HEK293T (cell line): ENCODE measurements at regions not wholly inside any gene's neighbourhood (a gene's known extent, or its start where the extent isn't known, plus 50 kb on each side); places are given as distances from the start of the nearest gene placed in this dataset.

Experiments
- CTCF ChIA-PET: fragments of 350-600 bp; formaldehyde crosslinking; extraction: SDS; loops from one replicate; lab custom pipeline; 2021; ENCODE audit warnings: antibody characterized with exemption, inconsistent platforms; lab: Yijun Ruan, JAX
- POLR2A ChIA-PET: fragments of 350-600 bp; formaldehyde crosslinking; extraction: SDS; loops from one replicate; lab custom pipeline; 2020; ENCODE audit warnings: antibody characterized with exemption, inconsistent platforms; lab: Yijun Ruan, JAX
- DNase-seq: peaks from one replicate; pipeline ENCODE4 v3.0.0; 2012; ENCODE audit warnings: mixed read lengths; ENCODE audit errors: extremely low spot score
- ARNT ChIP-seq: fragments of 450-650 bp; IDR thresholded peaks from 2 replicates; pipeline ENCODE4 v1.6.1; 2017; ENCODE audit warnings: mild to moderate bottlenecking
- BHLHE40 ChIP-seq: fragments of 450-650 bp; IDR thresholded peaks from 2 replicates; pipeline ENCODE4 v1.6.1; 2016; ENCODE audit warnings: mild to moderate bottlenecking, moderate library complexity, borderline replicate concordance
- CTBP1 ChIP-seq: fragments of 450-650 bp; IDR thresholded peaks from 2 replicates; pipeline ENCODE4 v1.6.1; 2016; ENCODE audit warnings: borderline replicate concordance
- ELF4 ChIP-seq: fragments of 450-650 bp; IDR thresholded peaks from 2 replicates; pipeline ENCODE4 v1.6.1; 2017; ENCODE audit warnings: antibody characterized with exemption
- FOXA1 ChIP-seq: fragments of 450-650 bp; IDR thresholded peaks from 2 replicates; pipeline ENCODE4 v1.6.1; 2016; ENCODE audit warnings: mild to moderate bottlenecking
- FOXK2 ChIP-seq: fragments of 450-650 bp; IDR thresholded peaks from 2 replicates; pipeline ENCODE4 v1.6.1; 2016; ENCODE audit warnings: mild to moderate bottlenecking
- FOXM1 ChIP-seq: fragments of 450-650 bp; IDR thresholded peaks from 2 replicates; pipeline ENCODE4 v1.6.1; 2017; ENCODE audit warnings: mild to moderate bottlenecking, borderline replicate concordance
- HDGF ChIP-seq: fragments of 450-650 bp; IDR thresholded peaks from 2 replicates; pipeline ENCODE4 v1.6.1; 2017; ENCODE audit warnings: antibody characterized with exemption, borderline replicate concordance
- L3MBTL2 ChIP-seq: fragments of 450-650 bp; conservative IDR thresholded peaks from 2 replicates; pipeline ENCODE4 v1.6.1; 2016; ENCODE audit warnings: mild to moderate bottlenecking
- LEF1 ChIP-seq: fragments of 450-650 bp; IDR thresholded peaks from 2 replicates; pipeline ENCODE4 v1.6.1; 2017; ENCODE audit warnings: mild to moderate bottlenecking, borderline replicate concordance
- NFRKB ChIP-seq: fragments of 450-650 bp; IDR thresholded peaks from 2 replicates; pipeline ENCODE4 v1.6.1; 2016; ENCODE audit warnings: mild to moderate bottlenecking, moderate library complexity
- SP1 ChIP-seq: fragments of 450-650 bp; IDR thresholded peaks from 2 replicates; pipeline ENCODE4 v1.6.1; 2017
- SUZ12 ChIP-seq: fragments of 450-650 bp; IDR thresholded peaks from 2 replicates; pipeline ENCODE4 v1.6.1; 2016; ENCODE audit warnings: mild to moderate bottlenecking
- TARDBP ChIP-seq: fragments of 450-650 bp; IDR thresholded peaks from 2 replicates; pipeline ENCODE4 v1.6.1; 2016
- ZNF384 ChIP-seq: fragments of 450-650 bp; IDR thresholded peaks from 2 replicates; pipeline ENCODE4 v1.6.1; 2016
- TF ChIP-seq, protein P1 (sequence below): fragments of 450-650 bp; IDR thresholded peaks from 2 replicates; pipeline ENCODE4 v1.6.1; 2016

DNA sequence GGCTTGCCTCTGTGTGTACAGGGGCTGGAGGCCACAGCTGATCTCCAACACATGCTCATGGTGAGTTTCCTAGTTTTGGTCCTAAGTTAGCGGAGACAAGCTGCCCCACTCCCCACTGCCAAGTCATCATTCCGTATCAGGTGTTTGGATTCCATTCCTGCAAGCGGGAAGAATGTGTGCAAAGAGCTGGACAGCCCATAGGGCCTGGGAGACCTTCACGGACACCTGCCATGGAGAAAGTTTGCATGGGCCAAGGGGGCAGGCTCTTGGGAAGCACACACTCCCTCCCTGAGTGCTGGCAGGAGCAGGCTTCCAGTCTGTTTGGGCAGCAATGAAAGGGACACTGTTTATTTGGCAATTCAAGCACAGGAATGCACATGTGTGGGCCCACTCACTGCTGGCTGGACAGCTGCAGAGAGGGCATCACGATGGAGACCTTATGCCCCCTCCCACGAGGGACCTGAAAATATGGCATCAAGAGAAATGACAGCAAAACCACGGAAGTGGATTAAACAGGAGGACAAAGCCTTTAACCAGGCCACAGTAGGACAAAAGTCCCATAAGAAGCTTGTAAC lies 149.7 kb downstream of the KLF13 start:
- TF ChIP-seq FOXK2 (no peak), ARNT (no peak), FOXM1 (no peak), NFRKB (no peak), FOXA1 (no peak), SUZ12 (no peak), ELF4 (no peak), BHLHE40 (no peak), HDGF (no peak), TARDBP (no peak)
- TF ChIP-seq, protein P1, sequence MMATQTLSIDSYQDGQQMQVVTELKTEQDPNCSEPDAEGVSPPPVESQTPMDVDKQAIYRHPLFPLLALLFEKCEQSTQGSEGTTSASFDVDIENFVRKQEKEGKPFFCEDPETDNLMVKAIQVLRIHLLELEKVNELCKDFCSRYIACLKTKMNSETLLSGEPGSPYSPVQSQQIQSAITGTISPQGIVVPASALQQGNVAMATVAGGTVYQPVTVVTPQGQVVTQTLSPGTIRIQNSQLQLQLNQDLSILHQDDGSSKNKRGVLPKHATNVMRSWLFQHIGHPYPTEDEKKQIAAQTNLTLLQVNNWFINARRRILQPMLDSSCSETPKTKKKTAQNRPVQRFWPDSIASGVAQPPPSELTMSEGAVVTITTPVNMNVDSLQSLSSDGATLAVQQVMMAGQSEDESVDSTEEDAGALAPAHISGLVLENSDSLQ: no peak
- CTCF ChIA-PET: no interaction called here
- POLR2A ChIA-PET: no interaction called here
- DNase-seq: no peak

DNA sequence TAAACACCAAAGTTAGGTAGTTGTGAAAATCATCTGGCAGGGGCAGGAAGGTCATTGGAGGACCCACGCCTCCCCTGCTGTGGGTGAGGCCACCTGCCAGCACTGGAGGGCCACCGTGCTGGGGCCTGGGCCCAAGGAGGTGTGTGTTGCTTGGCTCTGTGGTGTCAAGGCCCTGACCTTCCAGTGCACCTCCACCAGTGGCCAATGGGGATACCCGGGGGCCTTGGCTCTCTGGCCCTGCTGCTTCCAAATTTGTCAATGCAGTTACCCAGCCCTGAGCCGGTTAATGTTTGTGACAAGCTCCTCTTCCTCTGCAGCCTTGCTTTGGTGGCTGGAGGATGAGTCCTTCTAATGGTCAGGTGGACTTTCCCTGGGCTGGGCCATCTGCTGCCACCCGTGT lies 150.2 kb downstream of the KLF13 start:
- no peak for DNase-seq
- ChIA-PET POLR2A (no interaction called here), CTCF (no interaction called here)
- TF ChIP-seq FOXA1: no peak

DNA sequence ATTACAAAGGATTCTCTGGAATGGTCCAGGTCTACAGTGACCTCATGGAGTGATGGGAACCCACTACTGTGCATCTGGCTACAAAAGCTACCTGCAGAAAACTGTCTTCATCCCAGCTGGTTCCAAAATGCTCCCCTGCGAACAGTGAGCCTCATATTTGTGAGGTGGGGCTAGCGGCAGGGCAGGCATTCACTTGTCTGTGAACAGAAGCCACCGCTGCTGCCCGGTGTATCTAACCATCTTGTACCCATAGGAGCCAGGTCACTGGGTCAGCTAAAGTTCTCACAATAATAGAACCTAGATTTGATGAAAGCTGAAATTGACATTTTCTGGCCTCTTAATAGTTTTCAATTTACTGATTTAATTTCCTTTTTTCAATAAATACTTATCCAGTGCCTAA lies 150.7 kb downstream of the KLF13 start:
- TF ChIP-seq TARDBP: no peak
- no peak for TF ChIP-seq FOXM1
- ChIA-PET CTCF (no interaction called here), POLR2A (no interaction called here)
- no peak for DNase-seq

DNA sequence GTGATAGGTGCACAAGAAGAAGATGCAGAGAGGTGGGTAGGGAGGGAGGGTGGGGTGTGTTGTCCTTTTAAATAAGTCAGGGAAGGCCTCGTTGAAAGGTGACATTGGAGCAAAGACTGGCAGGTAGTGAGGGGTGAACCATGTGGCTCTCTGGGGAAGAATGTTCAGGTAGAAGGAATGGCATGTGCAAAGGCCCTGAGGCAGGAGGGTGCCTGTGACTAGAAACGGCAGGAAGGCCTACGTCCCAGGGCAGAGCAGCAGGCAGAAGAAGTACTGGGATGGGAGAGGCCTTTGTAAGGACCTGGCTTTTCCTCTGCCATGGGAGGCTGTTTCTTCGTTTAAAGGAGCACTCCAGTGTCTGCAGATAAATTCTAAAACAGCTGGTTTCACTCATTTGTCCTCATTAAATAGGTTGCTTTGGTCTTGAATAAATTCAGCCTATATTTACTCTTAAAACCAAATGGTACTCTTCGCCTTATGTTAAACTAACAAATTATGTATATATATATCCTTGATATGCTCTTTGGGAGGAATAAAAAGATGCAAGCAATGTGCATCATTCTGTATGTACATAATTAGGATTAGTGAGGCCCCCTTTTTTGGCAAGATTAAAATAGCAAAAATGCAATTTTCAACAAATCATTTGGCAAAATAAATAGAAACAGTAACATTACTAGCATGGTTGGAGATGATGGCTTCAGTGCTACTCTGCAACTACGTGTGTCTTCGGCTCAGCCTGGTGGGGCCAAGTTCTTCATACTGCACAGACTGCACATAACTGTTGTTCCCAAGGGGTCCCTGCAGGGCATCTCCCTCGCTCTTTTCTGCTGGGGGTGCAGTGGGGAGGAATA lies 151.4 kb downstream of the KLF13 start:
- TF ChIP-seq TARDBP (no peak), L3MBTL2 (no peak), BHLHE40 (no peak), LEF1 (no peak), FOXK2 (no peak), NFRKB (no peak), HDGF (no peak), CTBP1 (no peak), FOXA1 (no peak), FOXM1 (no peak), ELF4 (no peak), SUZ12 (no peak), SP1 (no peak), ARNT (no peak), ZNF384 (no peak)
- TF ChIP-seq, protein P1: no peak
- ChIA-PET POLR2A (no interaction called here), CTCF (no interaction called here)
- DNase-seq: no peak

DNA sequence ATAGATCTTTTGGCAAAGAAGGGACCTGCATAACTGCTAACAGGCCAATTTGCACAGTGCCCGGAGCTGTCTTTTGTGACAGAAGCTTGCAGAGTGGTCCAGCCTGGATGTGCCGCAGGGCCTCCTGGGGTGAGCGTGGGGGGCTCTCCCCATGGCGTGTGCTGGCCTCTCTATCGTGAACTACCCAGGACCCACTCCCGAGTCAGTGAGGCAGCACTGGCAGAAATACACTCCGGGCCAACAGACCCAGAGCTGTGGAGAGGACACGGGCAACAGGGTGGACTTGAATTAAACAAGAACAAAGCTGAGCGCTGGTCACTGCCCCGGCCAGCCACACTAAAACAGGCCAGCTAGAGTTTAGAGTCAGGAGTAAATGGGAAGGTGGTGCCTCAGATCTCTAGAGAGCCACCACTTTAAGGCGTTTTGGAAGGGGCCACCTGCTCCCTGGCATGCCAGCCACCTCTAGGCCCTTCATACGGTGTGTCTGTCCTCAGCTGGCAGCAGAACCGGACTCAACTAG lies 152.1 kb downstream of the KLF13 start:
- no peak for DNase-seq

DNA sequence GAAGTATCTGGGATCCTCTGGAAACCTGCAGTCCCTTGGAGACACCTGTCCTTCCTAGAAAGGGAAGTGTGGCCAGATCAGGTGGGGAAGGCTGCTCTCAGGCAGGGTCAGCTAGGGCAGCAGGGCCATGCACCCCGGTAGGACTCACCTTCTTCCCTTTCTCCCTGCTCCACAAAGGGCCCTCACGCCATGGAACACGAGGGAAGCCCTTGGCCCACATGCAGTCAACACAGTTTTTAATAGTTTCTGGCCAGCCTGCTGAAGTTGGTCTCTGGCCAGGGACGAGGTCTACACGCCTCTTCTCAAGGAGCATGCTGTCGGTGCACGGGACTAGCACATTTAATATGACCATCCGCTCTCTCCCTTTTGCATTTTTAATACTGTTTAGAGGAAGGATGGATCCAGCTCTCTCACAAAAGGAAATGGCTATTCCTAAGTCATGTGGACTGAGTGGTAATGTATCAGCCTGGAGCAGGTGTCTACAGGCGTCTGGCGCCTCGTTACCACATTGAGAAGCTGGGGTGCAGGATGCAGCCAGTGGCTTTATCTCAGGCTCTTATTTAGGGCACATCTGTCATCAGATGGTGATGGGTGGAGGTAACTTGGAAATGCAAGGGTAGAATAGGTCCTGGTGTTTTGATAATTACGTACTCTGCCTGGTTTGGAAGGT lies 153.9 kb downstream of the KLF13 start:
- TF ChIP-seq SUZ12 (no peak), HDGF (no peak), TARDBP (no peak), CTBP1 (no peak), FOXM1 (no peak), ARNT (no peak)
- POLR2A ChIA-PET: no interaction called here
- DNase-seq: no peak
- CTCF ChIA-PET: no interaction called here

More for the DNA sequence above, 152.1 kb downstream of the KLF13 start:
- CTCF ChIA-PET: no interaction called here
- TF ChIP-seq L3MBTL2 (no peak), SUZ12 (no peak), SP1 (no peak), FOXK2 (no peak), ELF4 (no peak), HDGF (no peak), BHLHE40 (no peak), ARNT (no peak), ZNF384 (no peak), TARDBP (no peak), CTBP1 (no peak), LEF1 (no peak), NFRKB (no peak)
- TF ChIP-seq, protein P1: no peak
- POLR2A ChIA-PET: no interaction called here
